RPMI8226 (cell line): ENCODE measurements at regions not wholly inside any gene's neighbourhood (a gene's known extent, or its start where the extent isn't known, plus 50 kb on each side); places are given as distances from the start of the nearest gene placed in this dataset.
"Not testable (repeated sequence)": the region's sequence is repeated elsewhere in the genome, so short reads cannot be mapped to it uniquely, and the experiment has no call there.

Experiments
- DNase-seq: peaks from one replicate; pipeline ENCODE4 v3.0.0-alpha.2; 2015

- no peak for DNase-seq
Observed at GRCh38 chr2:82120654-82121053, 1816.1 kb upstream of the LRRTM1 start.

GRCh38 chr2:82120115-82120514 is 1815.6 kb upstream of the LRRTM1 start:
- DNase-seq: no peak

GRCh38 chr2:82109418-82109817 is 1804.9 kb upstream of the LRRTM1 start:
- no peak for DNase-seq

DNA sequence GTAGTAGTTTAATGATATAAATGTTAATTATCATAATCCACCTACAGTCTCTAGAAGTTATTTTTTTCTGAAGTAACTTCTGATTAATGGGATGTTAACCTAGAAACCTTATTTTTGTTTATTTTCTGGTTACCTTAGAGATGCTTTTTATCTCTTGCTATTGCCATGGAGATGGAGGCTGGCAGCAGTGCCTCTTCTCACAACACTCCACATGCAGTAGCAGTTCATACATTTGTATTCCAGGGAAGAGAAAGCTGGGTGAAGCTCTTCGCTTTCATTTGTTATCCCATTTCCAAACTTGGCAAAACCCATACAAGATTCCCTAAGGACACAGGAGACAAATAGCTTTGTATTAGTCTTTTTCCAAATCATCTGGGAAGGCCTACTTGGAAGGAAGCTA is 1794.1 kb upstream of the LRRTM1 start:
- DNase-seq: no peak

- peak; percentile 26 for DNase-seq
Observed at GRCh38 chr2:82089518-82089917, 1785.0 kb upstream of the LRRTM1 start.

GRCh38 chr2:82084679-82085392 is 1780.3 kb upstream of the LRRTM1 start:
- DNase-seq: no peak

GRCh38 chr2:82075875-82076274 is 1771.3 kb upstream of the LRRTM1 start:
- no peak for DNase-seq

GRCh38 chr2:82062463-82062862 is 1757.9 kb upstream of the LRRTM1 start:
- DNase-seq: no peak

DNA sequence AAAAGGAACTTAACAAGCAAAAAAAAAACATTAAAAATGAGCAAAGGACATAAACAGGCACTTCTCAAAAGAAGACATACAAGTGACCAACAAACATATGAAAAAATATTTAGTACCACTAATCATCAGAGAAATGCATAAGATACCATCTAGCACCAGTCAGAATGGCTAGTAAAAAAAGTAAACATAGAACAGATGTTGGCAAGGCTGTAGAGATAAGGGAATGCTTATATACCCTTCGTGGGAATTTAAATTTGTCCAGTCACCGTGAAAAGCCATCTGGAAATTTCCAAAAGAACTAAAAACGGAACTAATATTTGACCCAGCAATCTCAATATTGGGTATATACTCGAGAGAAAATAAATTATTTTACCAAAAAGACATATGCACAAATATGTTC is 1751.3 kb upstream of the LRRTM1 start:
- no peak for DNase-seq

GRCh38 chr2:82043867-82044266 is 1739.3 kb upstream of the LRRTM1 start:
- no peak for DNase-seq

GRCh38 chr2:82027921-82028615 is 1723.5 kb upstream of the LRRTM1 start:
- peak; percentile 6 for DNase-seq

- peak; percentile 17 for DNase-seq
Observed at GRCh38 chr2:82023710-82024109, 1719.2 kb upstream of the LRRTM1 start.

DNA sequence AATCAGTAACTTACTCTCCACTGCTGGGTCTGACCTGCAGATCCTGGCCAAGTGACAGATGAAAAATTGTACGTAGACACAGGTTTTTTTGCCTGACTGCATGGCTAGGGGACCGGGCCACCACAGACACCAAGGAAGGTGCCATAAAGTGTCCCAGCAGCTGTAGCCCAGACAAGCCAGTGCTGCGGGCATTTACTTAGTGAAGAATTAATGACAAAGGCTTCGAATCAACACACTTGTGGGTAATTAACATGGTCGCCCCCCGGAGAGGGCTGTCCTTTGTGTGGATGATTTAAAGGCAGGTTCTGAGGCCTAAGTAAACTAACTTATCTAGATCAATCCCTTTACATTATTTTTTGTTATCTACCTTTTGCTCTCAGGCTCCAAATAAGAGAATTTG is 1709.1 kb upstream of the LRRTM1 start:
- DNase-seq: no peak

DNA sequence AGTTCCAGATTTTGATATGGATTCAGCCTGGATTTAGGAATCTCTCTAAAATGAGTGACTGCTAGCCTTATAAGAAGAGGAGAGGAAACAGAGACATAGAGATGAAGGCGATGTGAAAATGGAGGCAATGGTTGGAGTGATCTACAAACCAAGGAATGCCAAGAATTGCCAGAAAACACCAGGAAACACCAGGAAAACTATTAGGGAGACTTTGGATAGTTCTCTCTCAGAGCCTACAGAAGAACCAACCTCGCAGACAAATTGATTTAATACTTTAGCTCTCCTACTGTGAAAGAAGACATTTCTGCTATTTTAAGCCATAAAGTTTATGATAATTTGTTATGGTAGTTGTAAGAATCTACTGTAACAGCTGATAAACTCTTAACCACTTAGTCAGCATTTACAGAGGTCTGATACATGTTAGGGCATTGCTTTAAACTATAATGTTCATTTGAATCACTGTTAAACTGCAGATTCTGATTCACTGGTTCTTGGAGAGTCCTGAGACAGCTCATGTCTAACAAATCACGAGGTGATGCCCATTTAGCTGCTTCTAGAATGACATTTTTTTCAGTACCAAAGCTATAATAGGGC is 1702.6 kb upstream of the LRRTM1 start:
- no peak for DNase-seq

DNA sequence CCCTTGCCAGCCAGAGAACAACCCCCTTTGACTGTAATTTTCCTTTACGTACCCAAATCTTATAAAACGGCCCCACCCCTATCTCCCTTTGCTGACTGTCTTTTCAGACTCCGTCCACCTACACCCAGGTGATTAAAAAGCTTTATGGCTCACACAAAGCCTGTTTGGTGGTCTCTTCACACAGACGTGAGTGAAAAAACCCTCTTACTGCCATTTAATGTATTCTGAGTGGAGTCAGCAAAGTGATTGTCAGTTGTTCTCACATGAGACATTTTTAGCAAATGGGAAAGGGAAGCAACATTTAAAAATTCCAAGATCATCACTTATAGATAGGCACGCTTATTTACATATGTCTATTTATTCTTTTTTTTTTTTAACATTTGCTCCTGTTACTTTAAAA is 1701.3 kb upstream of the LRRTM1 start:
- not testable (repeated sequence) for DNase-seq

GRCh38 chr2:82001614-82002013 is 1697.1 kb upstream of the LRRTM1 start:
- DNase-seq: no peak

- no peak for DNase-seq
Observed at GRCh38 chr2:82000606-82001005, 1696.1 kb upstream of the LRRTM1 start.

DNA sequence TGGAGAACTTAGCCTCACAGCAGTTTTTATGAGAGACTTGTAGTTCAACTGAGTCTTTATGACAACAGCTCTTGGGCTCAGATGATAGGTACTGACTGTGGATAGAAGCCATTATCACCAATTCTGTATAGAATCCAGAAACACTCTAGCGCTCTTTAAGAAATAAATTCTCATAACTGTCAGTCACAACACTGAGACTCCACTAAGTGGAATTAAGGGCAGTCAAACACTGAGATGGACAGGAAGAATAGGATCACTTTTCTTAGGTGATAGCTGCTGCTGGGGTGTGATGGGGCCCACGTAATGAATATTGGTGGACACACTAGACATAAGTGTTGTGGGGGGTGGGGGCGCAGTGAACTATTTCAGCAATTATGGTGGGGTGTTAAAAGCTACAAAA is 1691.8 kb upstream of the LRRTM1 start:
- no peak for DNase-seq

DNA sequence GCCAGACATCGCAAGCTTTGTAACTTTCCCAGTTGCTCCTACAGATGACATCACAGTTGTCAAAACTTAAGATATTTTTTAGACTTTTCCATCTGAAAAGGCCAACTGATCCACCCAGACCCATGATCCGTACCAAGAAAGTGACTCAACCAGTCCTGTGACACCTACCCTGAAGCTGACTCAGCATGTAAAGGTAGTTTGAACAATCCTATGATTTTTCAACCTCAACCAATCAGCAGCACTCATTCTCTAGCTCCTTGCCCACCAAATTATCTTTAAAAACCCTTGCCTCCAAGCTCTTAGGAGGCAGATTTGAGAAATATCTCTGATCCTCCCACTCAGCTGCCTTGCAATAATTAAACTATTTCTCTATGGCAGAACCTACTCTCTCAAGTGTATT is 1686.7 kb upstream of the LRRTM1 start:
- DNase-seq: no peak

GRCh38 chr2:81987370-81987769 is 1682.8 kb upstream of the LRRTM1 start:
- no peak for DNase-seq

- DNase-seq: no peak
Observed at GRCh38 chr2:81984969-81985637, 1680.6 kb upstream of the LRRTM1 start.

DNA sequence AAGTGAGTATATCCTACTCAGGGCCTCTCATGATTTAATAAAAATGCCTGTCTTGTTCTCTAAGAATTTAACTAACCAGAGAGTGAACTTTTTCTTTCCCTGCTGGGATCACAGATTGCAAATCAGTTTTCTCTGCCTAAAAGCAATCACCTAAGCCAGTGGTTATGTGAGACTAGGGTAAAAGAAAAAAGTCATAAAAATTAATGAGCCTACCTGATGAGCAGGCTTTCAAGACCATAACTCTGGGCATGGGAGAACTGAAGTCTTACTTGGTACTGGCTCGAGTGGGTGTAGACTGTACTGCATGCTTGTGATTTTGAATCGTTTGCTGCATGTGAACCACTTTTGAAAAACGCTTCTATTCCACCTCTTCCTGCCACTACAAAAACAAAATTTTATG is 1677.0 kb upstream of the LRRTM1 start:
- DNase-seq: no peak

DNA sequence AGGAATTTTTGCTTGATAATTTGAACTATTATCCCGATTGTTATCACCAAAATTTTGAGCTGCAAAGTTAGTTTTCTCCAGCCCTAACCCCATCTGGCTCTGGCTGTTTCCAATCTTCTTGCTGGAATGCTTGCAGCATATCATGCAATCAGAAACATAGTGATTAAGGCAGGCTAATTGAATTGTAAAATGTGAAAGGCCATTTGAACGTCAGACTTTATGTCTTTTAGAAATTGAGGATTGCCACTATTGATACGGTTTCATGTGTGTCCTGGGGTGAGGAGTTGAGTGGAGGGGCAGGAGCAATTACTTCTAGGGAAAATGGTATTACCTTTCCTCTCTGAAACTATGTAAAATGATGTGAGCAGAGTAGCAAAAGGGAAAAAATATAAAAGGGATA is 1674.5 kb upstream of the LRRTM1 start:
- DNase-seq: no peak

DNA sequence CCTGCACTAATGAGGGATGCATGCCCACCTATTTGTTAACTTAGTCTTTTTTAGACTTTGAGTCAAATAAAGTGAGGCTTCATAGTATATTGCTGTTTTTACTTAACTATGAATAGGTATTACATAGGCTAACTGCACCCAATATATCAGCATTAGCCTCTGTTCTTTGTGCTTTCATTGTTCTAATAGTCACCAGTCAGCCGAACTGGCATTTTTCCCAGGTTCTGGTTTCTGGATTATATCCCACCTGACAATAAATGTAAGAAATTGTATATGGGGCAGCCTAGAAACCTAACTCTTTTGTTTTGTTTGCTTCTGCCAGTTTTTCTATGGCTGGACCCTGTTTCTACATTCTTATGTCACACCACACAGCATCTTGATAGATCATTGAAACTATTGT is 1672.4 kb upstream of the LRRTM1 start:
- no peak for DNase-seq
